Karpas-422 (cell line): ENCODE measurements at regions not wholly inside any gene's neighbourhood (a gene's known extent, or its start where the extent isn't known, plus 50 kb on each side); places are given as distances from the start of the nearest gene placed in this dataset.

Experiments
- DNase-seq: peaks from one replicate; pipeline ENCODE4 v3.0.0-alpha.2; 2015
- H2AFZ ChIP-seq: fragments of 200-600 bp; sonication (generic); 2 replicates; pipeline ENCODE4 v1.6.1; 2014; ENCODE audit warnings: antibody characterized with exemption, low read length, mixed read lengths
- H3K27ac ChIP-seq: fragments of 200-600 bp; sonication (generic); 2 replicates; pipeline ENCODE4 v1.5.1; 2014; ENCODE audit warnings: mild to moderate bottlenecking, low read length, moderate library complexity
- H3K27me3 ChIP-seq: fragments of 200-600 bp; sonication (generic); 2 replicates; pipeline ENCODE4 v1.6.1; 2014; ENCODE audit warnings: low read length, mixed read lengths
- H3K36me3 ChIP-seq: fragments of 200-600 bp; sonication (generic); 2 replicates; pipeline ENCODE4 v1.6.1; 2014; ENCODE audit warnings: low read length, mixed read lengths; ENCODE audit not compliant: insufficient read depth
- H3K4me1 ChIP-seq: fragments of 200-600 bp; sonication (generic); 2 replicates; pipeline ENCODE4 v1.6.1; 2014; ENCODE audit warnings: mild to moderate bottlenecking, low read length, mixed read lengths
- H3K4me2 ChIP-seq: fragments of 200-600 bp; sonication (generic); 2 replicates; pipeline ENCODE4 v1.6.1; 2014; ENCODE audit warnings: low read length, low read depth, mild to moderate bottlenecking; ENCODE audit not compliant: poor library complexity, severe bottlenecking
- H3K4me3 ChIP-seq: fragments of 200-600 bp; sonication (generic); 2 replicates; pipeline ENCODE4 v1.5.1; 2014; ENCODE audit warnings: mild to moderate bottlenecking, antibody characterized with exemption, low read length, mixed read lengths
- H3K79me2 ChIP-seq: fragments of 200-600 bp; sonication (generic); 2 replicates; pipeline ENCODE4 v1.6.1; 2014; ENCODE audit warnings: mild to moderate bottlenecking, low read length, mixed read lengths
- H3K9ac ChIP-seq: fragments of 200-600 bp; sonication (generic); 2 replicates; pipeline ENCODE4 v1.6.0; 2014; ENCODE audit warnings: low read length
- H3K9me2 ChIP-seq: fragments of 200-600 bp; sonication (generic), shearing (Covaris generic); replicated peaks from 2 replicates; pipeline ENCODE4 v1.6.0; 2014; ENCODE audit warnings: mild to moderate bottlenecking, low read length, moderate library complexity; ENCODE audit not compliant: insufficient read depth
- H3K9me3 ChIP-seq: fragments of 300-700, 200-600 bp; sonication (generic); 2 replicates; pipeline ENCODE4 v1.6.1; 2014; ENCODE audit warnings: low read length, mixed read lengths
- H4K20me1 ChIP-seq: fragments of 200-600 bp; sonication (generic); 2 replicates; pipeline ENCODE4 v1.6.1; 2014; ENCODE audit warnings: mild to moderate bottlenecking, antibody characterized with exemption, low read length, low read depth; ENCODE audit not compliant: insufficient read depth

GRCh38 chrX:150038986-150039599, 100.8 kb upstream of the EOLA2 start:
- no peak overlapping the region for H2AFZ ChIP-seq
- H3K4me3 ChIP-seq, result no peak overlapping the region
- no peak overlapping the region for H3K27ac ChIP-seq
- H3K79me2 ChIP-seq, result no peaks in the 10 kb centered on the region
- no peak overlapping the region for H3K9ac ChIP-seq
- H3K4me1 ChIP-seq, result no peaks in the 10 kb centered on the region
- no peaks in the 10 kb centered on the region for H3K9me2 ChIP-seq
- no peak overlapping the region for H3K4me2 ChIP-seq
- no peaks in the 10 kb centered on the region for H3K9me3 ChIP-seq
- no peaks in the 10 kb centered on the region for H4K20me1 ChIP-seq
- no peaks in the 10 kb centered on the region for H3K27me3 ChIP-seq
- DNase-seq, result no peak
- no peaks in the 10 kb centered on the region for H3K36me3 ChIP-seq

GRCh38 chrX:150041208-150041607, 102.9 kb upstream of the EOLA2 start:
- no peak overlapping the region for H2AFZ ChIP-seq
- DNase-seq, result no peak
- H3K4me3 ChIP-seq, result no peak overlapping the region
- H3K9me2 ChIP-seq, result no peaks in the 10 kb centered on the region
- no peaks in the 10 kb centered on the region for H3K27me3 ChIP-seq
- no peaks in the 10 kb centered on the region for H4K20me1 ChIP-seq
- H3K36me3 ChIP-seq, result no peaks in the 10 kb centered on the region
- no peak overlapping the region for H3K9ac ChIP-seq
- no peak overlapping the region for H3K27ac ChIP-seq
- no peaks in the 10 kb centered on the region for H3K9me3 ChIP-seq
- H3K79me2 ChIP-seq, result no peaks in the 10 kb centered on the region
- no peaks in the 10 kb centered on the region for H3K4me1 ChIP-seq
- H3K4me2 ChIP-seq, result no peak overlapping the region

- Histone ChIP-seq H3K4me1 (no peaks in the 10 kb centered on the region), H3K9me2 (no peaks in the 10 kb centered on the region), H3K36me3 (no peaks in the 10 kb centered on the region), H2AFZ (no peak overlapping the region), H3K4me3 (no peak overlapping the region), H3K9me3 (no peaks in the 10 kb centered on the region), H3K79me2 (no peaks in the 10 kb centered on the region), H3K9ac (no peak overlapping the region), H3K4me2 (no peak overlapping the region), H3K27me3 (no peaks in the 10 kb centered on the region), H4K20me1 (no peaks in the 10 kb centered on the region), H3K27ac (no peak overlapping the region)
- DNase-seq, result no peak
These were observed 106.3 kb upstream of the EOLA2 start for GRCh38 chrX:150044556-150044955.

- no peak overlapping the region for H3K4me3 ChIP-seq
- no peak overlapping the region for H3K9ac ChIP-seq
- no peaks in the 10 kb centered on the region for H3K36me3 ChIP-seq
- no peak overlapping the region for H2AFZ ChIP-seq
- H3K27ac ChIP-seq, result no peak overlapping the region
- no peak overlapping the region for H3K4me2 ChIP-seq
- H3K27me3 ChIP-seq, result no peaks in the 10 kb centered on the region
- H4K20me1 ChIP-seq, result no peaks in the 10 kb centered on the region
- no peaks in the 10 kb centered on the region for H3K79me2 ChIP-seq
- no peak for DNase-seq
- no peaks in the 10 kb centered on the region for H3K9me3 ChIP-seq
- no peaks in the 10 kb centered on the region for H3K4me1 ChIP-seq
- no peaks in the 10 kb centered on the region for H3K9me2 ChIP-seq
These were observed 109.5 kb upstream of the EOLA2 start for GRCh38 chrX:150047818-150048217.

- Histone ChIP-seq H4K20me1 (no peaks in the 10 kb centered on the region), H3K4me3 (no peak overlapping the region), H3K4me2 (no peak overlapping the region), H3K36me3 (no peaks in the 10 kb centered on the region), H2AFZ (no peak overlapping the region), H3K9me3 (no peaks in the 10 kb centered on the region), H3K27me3 (no peaks in the 10 kb centered on the region), H3K9me2 (no peaks in the 10 kb centered on the region), H3K27ac (no peak overlapping the region), H3K9ac (no peak overlapping the region), H3K4me1 (no peaks in the 10 kb centered on the region), H3K79me2 (no peaks in the 10 kb centered on the region)
- DNase-seq, result no peak
These were observed 111.4 kb upstream of the EOLA2 start for GRCh38 chrX:150049647-150050046.

GRCh38 chrX:150050387-150050786, 112.1 kb upstream of the EOLA2 start:
- Histone ChIP-seq H3K4me1 (no peaks in the 10 kb centered on the region), H3K4me2 (no peak overlapping the region), H3K9me3 (no peaks in the 10 kb centered on the region), H3K9ac (no peak overlapping the region), H3K36me3 (no peaks in the 10 kb centered on the region), H3K27ac (no peak overlapping the region), H3K79me2 (no peaks in the 10 kb centered on the region), H4K20me1 (no peaks in the 10 kb centered on the region), H3K9me2 (no peaks in the 10 kb centered on the region), H3K4me3 (no peak overlapping the region), H2AFZ (no peak overlapping the region), H3K27me3 (no peaks in the 10 kb centered on the region)
- no peak for DNase-seq

GRCh38 chrX:150051096-150051495, 112.8 kb upstream of the EOLA2 start:
- Histone ChIP-seq H4K20me1 (no peaks in the 10 kb centered on the region), H3K4me1 (no peaks in the 10 kb centered on the region), H3K4me2 (no peak overlapping the region), H3K79me2 (no peaks in the 10 kb centered on the region), H3K9ac (no peak overlapping the region), H3K9me2 (no peaks in the 10 kb centered on the region), H3K4me3 (no peak overlapping the region), H3K27ac (no peak overlapping the region), H3K9me3 (no peaks in the 10 kb centered on the region), H3K36me3 (no peaks in the 10 kb centered on the region), H2AFZ (no peak overlapping the region), H3K27me3 (no peaks in the 10 kb centered on the region)
- DNase-seq, result no peak

- no peaks in the 10 kb centered on the region for H3K9me3 ChIP-seq
- H3K4me1 ChIP-seq, result no peaks in the 10 kb centered on the region
- no peaks in the 10 kb centered on the region for H3K79me2 ChIP-seq
- H3K4me3 ChIP-seq, result no peak overlapping the region
- H3K9me2 ChIP-seq, result no peaks in the 10 kb centered on the region
- no peak overlapping the region for H3K4me2 ChIP-seq
- no peak overlapping the region for H3K27ac ChIP-seq
- H3K36me3 ChIP-seq, result no peaks in the 10 kb centered on the region
- no peak overlapping the region for H3K9ac ChIP-seq
- H3K27me3 ChIP-seq, result no peaks in the 10 kb centered on the region
- no peaks in the 10 kb centered on the region for H4K20me1 ChIP-seq
- no peak overlapping the region for H2AFZ ChIP-seq
- DNase-seq, result no peak
These were observed 113.9 kb upstream of the EOLA2 start for GRCh38 chrX:150052226-150052625.

- Histone ChIP-seq H3K9me2 (no peaks in the 10 kb centered on the region), H3K27me3 (no peaks in the 10 kb centered on the region), H3K4me1 (peaks cover 9% of the 10 kb centered on the region), H3K9me3 (no peaks in the 10 kb centered on the region), H3K4me2 (no peak overlapping the region), H4K20me1 (no peaks in the 10 kb centered on the region), H3K9ac (no peak overlapping the region), H2AFZ (no peak overlapping the region), H3K4me3 (no peak overlapping the region), H3K36me3 (no peaks in the 10 kb centered on the region), H3K27ac (no peak overlapping the region), H3K79me2 (no peaks in the 10 kb centered on the region)
- DNase-seq, result no peak
These were observed 120.4 kb upstream of the EOLA2 start for GRCh38 chrX:150058728-150059127.
